ENCODE measurements at regions not wholly inside any gene's neighbourhood (a gene's known extent, or its start where the extent isn't known, plus 50 kb on each side); places are given as distances from the start of the nearest gene placed in this dataset.

GRCh38 chr18:10402871-10403559 lies 51.4 kb upstream of the APCDD1 start:
- DNase-seq (ENCODE audit: extremely low read depth, low read depth) = no peak

GRCh38 chr18:10403708-10404107 lies 50.7 kb upstream of the APCDD1 start:
- DNase-seq (ENCODE audit: extremely low read depth, low read depth) = no peak

GRCh38 chr18:10404168-10404567 lies 50.3 kb upstream of the APCDD1 start:
- DNase-seq (ENCODE audit: extremely low read depth, low read depth) = no peak

Measured in NCI-H460 (cell line).